ENCODE measurements at regions not wholly inside any gene's neighbourhood (a gene's known extent, or its start where the extent isn't known, plus 50 kb on each side); places are given as distances from the start of the nearest gene placed in this dataset.

- TF ChIP-seq POLR2A (IDR thresholded peaks at IDR 0.05), result no peak
- no peak for TF ChIP-seq CTCF (IDR thresholded peaks at IDR 0.05)
These were observed 1432.9 kb downstream of the BRD1 start for GRCh38 chr22:48394787-48395186.

Data from esophagus squamous epithelium (tissue), 4 donors.